ENCODE measurements at regions not wholly inside any gene's neighbourhood (a gene's known extent, or its start where the extent isn't known, plus 50 kb on each side); places are given as distances from the start of the nearest gene placed in this dataset.

DNA sequence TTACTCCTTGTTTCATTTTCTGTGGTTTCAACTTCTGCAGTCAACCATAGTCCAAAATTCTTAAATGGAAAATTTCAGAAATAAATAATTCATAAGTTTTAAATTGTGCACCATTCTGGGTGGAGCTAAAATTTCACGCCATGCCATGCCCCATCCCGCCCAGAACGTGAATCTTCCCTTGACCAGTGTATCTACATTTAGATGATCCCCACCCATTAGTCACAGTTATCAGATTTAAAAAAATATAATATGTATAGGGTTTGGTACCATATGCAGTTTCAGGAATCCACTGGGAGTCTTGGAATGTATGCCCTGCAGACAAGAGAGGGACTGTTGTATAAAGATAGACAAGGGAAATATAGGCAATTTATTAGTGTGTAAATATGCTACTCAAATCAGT is 759.7 kb upstream of the ZNF608 start:
- Histone ChIP-seq H3K4me1 (replicated peaks in 1 of 2) (no peaks in the 10 kb centered on the region), H3K27ac (no peak overlapping the region), H3K4me3 (no peak overlapping the region), H3K36me3 (replicated peaks in 1 of 2) (no peaks in the 10 kb centered on the region), H3K27me3 (no peaks in the 10 kb centered on the region), H3K9me3 (replicated peaks in 1 of 3) (no peaks in the 10 kb centered on the region)
- DNase-seq: no peak
- 91 to 95% (median 92%) methylated on average over 3 of the region's 3 CpGs for WGBS, 4 donors
- no peak for TF ChIP-seq POLR2A (IDR thresholded peaks at IDR 0.05)
- TF ChIP-seq, protein P1, sequence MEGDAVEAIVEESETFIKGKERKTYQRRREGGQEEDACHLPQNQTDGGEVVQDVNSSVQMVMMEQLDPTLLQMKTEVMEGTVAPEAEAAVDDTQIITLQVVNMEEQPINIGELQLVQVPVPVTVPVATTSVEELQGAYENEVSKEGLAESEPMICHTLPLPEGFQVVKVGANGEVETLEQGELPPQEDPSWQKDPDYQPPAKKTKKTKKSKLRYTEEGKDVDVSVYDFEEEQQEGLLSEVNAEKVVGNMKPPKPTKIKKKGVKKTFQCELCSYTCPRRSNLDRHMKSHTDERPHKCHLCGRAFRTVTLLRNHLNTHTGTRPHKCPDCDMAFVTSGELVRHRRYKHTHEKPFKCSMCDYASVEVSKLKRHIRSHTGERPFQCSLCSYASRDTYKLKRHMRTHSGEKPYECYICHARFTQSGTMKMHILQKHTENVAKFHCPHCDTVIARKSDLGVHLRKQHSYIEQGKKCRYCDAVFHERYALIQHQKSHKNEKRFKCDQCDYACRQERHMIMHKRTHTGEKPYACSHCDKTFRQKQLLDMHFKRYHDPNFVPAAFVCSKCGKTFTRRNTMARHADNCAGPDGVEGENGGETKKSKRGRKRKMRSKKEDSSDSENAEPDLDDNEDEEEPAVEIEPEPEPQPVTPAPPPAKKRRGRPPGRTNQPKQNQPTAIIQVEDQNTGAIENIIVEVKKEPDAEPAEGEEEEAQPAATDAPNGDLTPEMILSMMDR (IDR thresholded peaks at IDR 0.05): no peak
- intact Hi-C loops (cut with DNase I): no loop called here

DNA sequence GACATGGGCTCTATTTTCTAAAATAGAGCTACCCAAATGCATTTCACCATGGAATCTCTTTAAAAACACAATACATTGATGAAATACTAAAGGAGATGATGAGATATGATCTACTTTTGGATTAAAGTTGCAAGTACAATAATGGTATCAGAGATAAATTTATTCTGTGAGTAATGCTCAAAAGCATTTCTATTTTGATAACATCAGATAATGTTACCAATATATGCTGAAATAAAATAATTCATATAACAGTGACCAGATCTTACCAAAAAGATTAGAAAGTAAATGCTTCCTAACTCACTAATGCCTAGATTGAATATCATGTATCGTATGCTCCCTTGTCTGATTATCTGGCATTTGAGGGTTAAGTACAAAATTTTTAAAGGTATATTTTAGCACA is 761.8 kb upstream of the ZNF608 start:
- no peak for DNase-seq
- Histone ChIP-seq H3K27ac (no peak overlapping the region), H3K9me3 (replicated peaks in 1 of 3) (no peaks in the 10 kb centered on the region), H3K4me3 (no peak overlapping the region), H3K36me3 (replicated peaks in 1 of 2) (no peaks in the 10 kb centered on the region), H3K27me3 (no peaks in the 10 kb centered on the region), H3K4me1 (replicated peaks in 1 of 2) (no peaks in the 10 kb centered on the region)
- intact Hi-C loops (cut with DNase I): no loop called here
- WGBS, 4 donors: 91 to 98% (median 96%) methylated on average over 1 of the region's 1 CpG
- TF ChIP-seq, protein P1 (IDR thresholded peaks at IDR 0.05): no peak

DNA sequence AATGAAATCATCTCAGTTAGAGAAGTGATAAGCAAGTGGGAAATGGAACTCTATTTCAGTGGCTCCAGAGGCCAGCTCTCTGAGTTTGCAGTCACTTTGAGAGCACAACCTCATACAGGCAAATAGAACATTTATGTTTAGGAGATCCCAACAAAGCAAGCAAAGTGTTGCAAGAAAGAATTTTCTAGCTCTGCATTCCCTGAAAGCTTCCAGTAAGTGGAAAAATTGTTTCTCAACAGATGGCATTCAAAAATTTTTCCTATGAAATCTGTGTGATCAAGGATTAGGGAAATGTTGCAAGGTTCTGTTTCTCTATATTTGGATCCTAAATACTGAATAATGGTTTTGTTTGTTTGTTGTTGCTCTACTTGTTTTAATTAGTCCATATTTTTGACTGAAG is 764.2 kb upstream of the ZNF608 start:
- Histone ChIP-seq H3K27me3 (no peaks in the 10 kb centered on the region), H3K36me3 (replicated peaks in 1 of 2) (no peaks in the 10 kb centered on the region), H3K4me3 (no peak overlapping the region), H3K9me3 (replicated peaks in 1 of 3) (no peaks in the 10 kb centered on the region), H3K4me1 (replicated peaks in 1 of 2) (no peaks in the 10 kb centered on the region), H3K27ac (no peak overlapping the region)
- DNase-seq: no peak
- TF ChIP-seq POLR2A (IDR thresholded peaks at IDR 0.05): no peak
- TF ChIP-seq, protein P1 (IDR thresholded peaks at IDR 0.05): no peak
- intact Hi-C loops (cut with DNase I): no loop called here

DNA sequence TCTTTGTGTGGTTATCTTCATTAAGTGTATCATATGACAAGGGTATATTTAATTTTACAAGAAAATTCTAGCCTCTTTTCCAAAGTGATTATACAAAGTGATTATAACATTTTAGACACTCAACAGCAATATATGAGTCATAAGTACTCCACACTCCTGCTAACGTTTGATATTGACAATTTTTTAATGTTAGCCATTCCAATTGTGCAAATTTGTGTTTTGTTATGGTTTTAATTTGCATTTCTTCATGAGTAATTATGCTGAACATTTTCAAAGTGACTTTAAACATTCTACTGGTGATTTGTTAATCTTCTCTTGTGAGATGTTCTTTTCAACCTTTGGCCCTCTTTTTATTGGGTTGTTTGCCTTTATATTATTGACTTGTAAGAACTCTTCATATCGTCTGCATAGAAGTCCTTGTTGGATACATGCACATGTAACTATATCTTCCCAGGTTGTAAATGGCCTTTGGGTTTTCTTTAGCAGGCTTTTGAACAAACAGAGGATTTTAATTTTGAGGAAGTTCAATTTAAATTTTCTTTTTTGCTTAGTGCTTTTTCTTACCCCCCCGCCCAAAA is 771.6 kb upstream of the ZNF608 start:
- no peaks in the 10 kb centered on the region for H3K9me3 ChIP-seq (replicated peaks in 1 of 3)
- no peak overlapping the region for H3K4me3 ChIP-seq
- TF ChIP-seq, protein P1 (IDR thresholded peaks at IDR 0.05): no peak
- no peak for TF ChIP-seq POLR2A (IDR thresholded peaks at IDR 0.05)
- H3K27ac ChIP-seq: no peak overlapping the region
- no peak for DNase-seq
- intact Hi-C loops (cut with DNase I): no loop called here
- H3K36me3 ChIP-seq (replicated peaks in 1 of 2): no peaks in the 10 kb centered on the region
- H3K27me3 ChIP-seq: no peaks in the 10 kb centered on the region
- H3K4me1 ChIP-seq (replicated peaks in 1 of 2): no peaks in the 10 kb centered on the region
- WGBS, 4 donors: 69 to 81% (median 76%) methylated on average over 3 of the region's 3 CpGs
